ENCODE measurements at regions not wholly inside any gene's neighbourhood (a gene's known extent, or its start where the extent isn't known, plus 50 kb on each side); places are given as distances from the start of the nearest gene placed in this dataset.

- Mint-ChIP-seq H3K4me1 (no peaks in the 10 kb centered on the region), H3K9me3 (no peaks in the 10 kb centered on the region), H3K4me3 (no peak overlapping the region), H3K27ac (no peak overlapping the region), H3K36me3 (no peaks in the 10 kb centered on the region), H3K27me3 (ENCODE audit: low read depth) (peaks cover 53% of the 10 kb centered on the region)
- TF ChIP-seq, protein P1, sequence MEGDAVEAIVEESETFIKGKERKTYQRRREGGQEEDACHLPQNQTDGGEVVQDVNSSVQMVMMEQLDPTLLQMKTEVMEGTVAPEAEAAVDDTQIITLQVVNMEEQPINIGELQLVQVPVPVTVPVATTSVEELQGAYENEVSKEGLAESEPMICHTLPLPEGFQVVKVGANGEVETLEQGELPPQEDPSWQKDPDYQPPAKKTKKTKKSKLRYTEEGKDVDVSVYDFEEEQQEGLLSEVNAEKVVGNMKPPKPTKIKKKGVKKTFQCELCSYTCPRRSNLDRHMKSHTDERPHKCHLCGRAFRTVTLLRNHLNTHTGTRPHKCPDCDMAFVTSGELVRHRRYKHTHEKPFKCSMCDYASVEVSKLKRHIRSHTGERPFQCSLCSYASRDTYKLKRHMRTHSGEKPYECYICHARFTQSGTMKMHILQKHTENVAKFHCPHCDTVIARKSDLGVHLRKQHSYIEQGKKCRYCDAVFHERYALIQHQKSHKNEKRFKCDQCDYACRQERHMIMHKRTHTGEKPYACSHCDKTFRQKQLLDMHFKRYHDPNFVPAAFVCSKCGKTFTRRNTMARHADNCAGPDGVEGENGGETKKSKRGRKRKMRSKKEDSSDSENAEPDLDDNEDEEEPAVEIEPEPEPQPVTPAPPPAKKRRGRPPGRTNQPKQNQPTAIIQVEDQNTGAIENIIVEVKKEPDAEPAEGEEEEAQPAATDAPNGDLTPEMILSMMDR (IDR thresholded peaks at IDR 0.05; ENCODE audit: unreplicated experiment), result no peak
- no peak for DNase-seq (ENCODE audit: low spot score in 2 of 2, unreplicated experiment in 2 of 2)
Measured at GRCh38 chr17:33862772-33863602, 392.1 kb upstream of the CCL2 start.

DNA sequence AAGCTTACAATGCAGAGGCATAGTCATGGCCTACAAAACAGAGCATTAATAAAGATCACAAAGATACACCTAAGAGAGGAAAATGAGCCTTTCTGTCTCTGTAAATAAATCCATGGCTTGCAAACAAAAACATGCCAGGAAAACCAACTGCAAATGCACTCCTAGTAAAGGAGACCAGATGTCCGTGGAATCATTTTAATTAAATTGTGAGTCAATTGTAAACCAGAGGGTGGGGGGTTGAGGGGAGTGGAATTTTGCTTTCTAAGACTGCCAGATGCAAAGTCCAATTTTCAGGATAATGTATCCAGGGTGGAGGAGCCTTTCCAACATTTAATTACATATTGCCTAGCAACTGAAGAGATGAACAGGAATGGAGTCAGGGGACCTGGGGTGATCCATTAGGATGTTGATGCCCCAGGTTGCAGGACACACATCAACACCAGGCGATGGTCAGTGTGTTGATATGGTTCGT is 390.3 kb upstream of the CCL2 start:
- Mint-ChIP-seq H3K4me3 (no peak overlapping the region), H3K9me3 (no peaks in the 10 kb centered on the region), H3K36me3 (no peaks in the 10 kb centered on the region), H3K27me3 (ENCODE audit: low read depth) (peaks cover 40% of the 10 kb centered on the region), H3K27ac (no peak overlapping the region), H3K4me1 (no peaks in the 10 kb centered on the region)
- TF ChIP-seq, protein P1 (IDR thresholded peaks at IDR 0.05; ENCODE audit: unreplicated experiment), result no peak
- DNase-seq (ENCODE audit: low spot score in 2 of 2, unreplicated experiment in 2 of 2), result no peak

- H3K9me3 Mint-ChIP-seq, result no peaks in the 10 kb centered on the region
- peaks cover 32% of the 10 kb centered on the region for H3K27me3 Mint-ChIP-seq (ENCODE audit: low read depth)
- DNase-seq (ENCODE audit: low spot score in 2 of 2, unreplicated experiment in 2 of 2), result no peak
- H3K4me1 Mint-ChIP-seq, result no peaks in the 10 kb centered on the region
- H3K36me3 Mint-ChIP-seq, result no peaks in the 10 kb centered on the region
- TF ChIP-seq, protein P1 (IDR thresholded peaks at IDR 0.05; ENCODE audit: unreplicated experiment), result no peak
- H3K4me3 Mint-ChIP-seq, result no peak overlapping the region
- no peak overlapping the region for H3K27ac Mint-ChIP-seq
Measured at GRCh38 chr17:33868899-33869298, 386.2 kb upstream of the CCL2 start.

- no peaks in the 10 kb centered on the region for H3K36me3 Mint-ChIP-seq
- H3K27ac Mint-ChIP-seq, result no peak overlapping the region
- no peaks in the 10 kb centered on the region for H3K9me3 Mint-ChIP-seq
- TF ChIP-seq, protein P1 (IDR thresholded peaks at IDR 0.05; ENCODE audit: unreplicated experiment), result no peak
- H3K4me1 Mint-ChIP-seq, result no peaks in the 10 kb centered on the region
- H3K4me3 Mint-ChIP-seq, result no peak overlapping the region
- peaks cover 25% of the 10 kb centered on the region for H3K27me3 Mint-ChIP-seq (ENCODE audit: low read depth)
- no peak for DNase-seq (ENCODE audit: low spot score in 2 of 2, unreplicated experiment in 2 of 2)
Measured at GRCh38 chr17:33870936-33871335, 384.1 kb upstream of the CCL2 start.

GRCh38 chr17:33871720-33872540 is 383.2 kb upstream of the CCL2 start:
- no peak overlapping the region for H3K27ac Mint-ChIP-seq
- TF ChIP-seq, protein P1 (IDR thresholded peaks at IDR 0.05; ENCODE audit: unreplicated experiment), result no peak
- DNase-seq (ENCODE audit: low spot score in 2 of 2, unreplicated experiment in 2 of 2), result no peak
- H3K27me3 Mint-ChIP-seq (ENCODE audit: low read depth), result peaks cover 25% of the 10 kb centered on the region
- H3K4me1 Mint-ChIP-seq, result no peaks in the 10 kb centered on the region
- no peaks in the 10 kb centered on the region for H3K36me3 Mint-ChIP-seq
- H3K9me3 Mint-ChIP-seq, result no peaks in the 10 kb centered on the region
- H3K4me3 Mint-ChIP-seq, result no peak overlapping the region

Data from mesothelial cell of epicardium (in vitro differentiated cells).